Neural progenitor cell (in vitro differentiated cells): ENCODE measurements at regions not wholly inside any gene's neighbourhood (a gene's known extent, or its start where the extent isn't known, plus 50 kb on each side); places are given as distances from the start of the nearest gene placed in this dataset. TPM values are rescaled to one million over a fixed set of nuclear protein-coding genes. Genes with fewer than 3 reads are reported as not detected.
A peak's percentile ranks its signal among the peaks of the same experiment; 100 is the strongest.

ENCODE experiments used
- DNase-seq: peaks from one replicate; pipeline ENCODE4 v3.0.0-alpha.2; 2016; ENCODE audit warnings: low spot score
- H2AFZ ChIP-seq: fragments of 200-600 bp; sonication (generic); replicated peaks from 2 replicates; pipeline ENCODE4 v1.6.1; 2016; ENCODE audit warnings: antibody characterized with exemption
- H3F3A ChIP-seq: fragments of 200-600 bp; sonication (generic); 2 replicates; pipeline ENCODE4 v1.6.1; 2016; ENCODE audit warnings: antibody characterized with exemption, low read depth
- H3K27ac ChIP-seq: fragments of 200-600 bp; sonication (generic); 2 replicates; pipeline ENCODE4 v1.5.1; 2016; ENCODE audit warnings: mild to moderate bottlenecking
- H3K27me3 ChIP-seq: fragments of 200-600 bp; sonication (generic); 2 replicates; pipeline ENCODE4 v1.6.1; 2016; ENCODE audit warnings: mild to moderate bottlenecking, moderate library complexity
- H3K36me3 ChIP-seq: fragments of 200-600 bp; sonication (generic); 2 replicates; pipeline ENCODE4 v1.5.1; 2016
- H3K4me1 ChIP-seq: fragments of 200-600 bp; sonication (generic); 2 replicates; pipeline ENCODE4 v1.6.1; 2016; ENCODE audit warnings: mixed run types
- H3K4me2 ChIP-seq: fragments of 200-600 bp; sonication (generic); 2 replicates; pipeline ENCODE4 v1.6.1; 2016
- H3K4me3 ChIP-seq: fragments of 200-600 bp; sonication (generic); 2 replicates; pipeline ENCODE4 v1.5.1; 2016
- H3K79me2 ChIP-seq: fragments of 200-600 bp; sonication (generic); 2 replicates; pipeline ENCODE4 v1.6.1; 2016; ENCODE audit warnings: low read depth
- H3K9ac ChIP-seq: fragments of 200-600 bp; sonication (generic); 2 replicates; pipeline ENCODE4 v1.6.1; 2016
- H3K9me3 ChIP-seq: fragments of 200-600 bp; sonication (generic); 2 replicates; pipeline ENCODE4 v1.5.1; 2016; ENCODE audit warnings: low read depth
- H4K20me1 ChIP-seq: fragments of 200-600 bp; sonication (generic); 2 replicates; pipeline ENCODE4 v1.6.1; 2016; ENCODE audit warnings: low read depth
- H3K27ac Mint-ChIP-seq: 3 replicates; pipeline ENCODE4 v1.8.0; 2021; ENCODE audit warnings: mixed read lengths
- H3K27me3 Mint-ChIP-seq: 2 replicates; pipeline ENCODE4 v1.8.0; 2022; ENCODE audit warnings: low read depth, mild to moderate bottlenecking, inconsistent platforms, moderate library complexity, mixed read lengths; ENCODE audit not compliant: insufficient read depth
- H3K36me3 Mint-ChIP-seq: 3 replicates; pipeline ENCODE4 v1.8.0; 2021; ENCODE audit warnings: mixed read lengths
- H3K4me1 Mint-ChIP-seq: 3 replicates; pipeline ENCODE4 v1.8.0; 2021; ENCODE audit warnings: mixed read lengths
- H3K4me3 Mint-ChIP-seq: 3 replicates; pipeline ENCODE4 v1.8.0; 2021; ENCODE audit warnings: mild to moderate bottlenecking, moderate library complexity, mixed read lengths
- H3K9me3 Mint-ChIP-seq: 3 replicates; pipeline ENCODE4 v1.8.0; 2020; ENCODE audit warnings: mixed read lengths
- CTCF ChIP-seq: fragments of 200-600 bp; sonication (generic); IDR thresholded peaks from 2 replicates; pipeline ENCODE4 v1.5.1; 2017; ENCODE audit warnings: antibody characterized with exemption, mild to moderate bottlenecking
- EZH2 ChIP-seq: fragments of 200-600 bp; sonication (generic); IDR thresholded peaks from 2 replicates; pipeline ENCODE4 v1.6.1; 2017; ENCODE audit warnings: antibody characterized with exemption, mild to moderate bottlenecking, moderate library complexity
- EZH2phosphoT487 ChIP-seq: fragments of 200-600 bp; sonication (generic); IDR thresholded peaks from 2 replicates; pipeline ENCODE4 v1.6.1; 2017; ENCODE audit warnings: antibody characterized with exemption
- small RNA-seq: library from RNA; depleted of rRNA; stranded (forward); fragments of <200 nt; gene quantifications from one replicate; pipeline ENCODE3, GENCODE V24; 2015

- no peak for DNase-seq
- Mint-ChIP-seq H3K27me3 (no peaks in the 10 kb centered on the region), H3K36me3 (no peaks in the 10 kb centered on the region), H3K4me1 (peaks cover 9% of the 10 kb centered on the region), H3K27ac (no peak overlapping the region), H3K4me3 (no peak overlapping the region), H3K9me3 (peaks cover 20% of the 10 kb centered on the region)
- Histone ChIP-seq H2AFZ (no peak overlapping the region), H4K20me1 (no peaks in the 10 kb centered on the region), H3K27ac (no peak overlapping the region), H3F3A (no peaks in the 10 kb centered on the region), H3K27me3 (no peaks in the 10 kb centered on the region), H3K4me2 (no peak overlapping the region), H3K36me3 (no peaks in the 10 kb centered on the region), H3K4me3 (no peak overlapping the region), H3K9ac (no peak overlapping the region), H3K79me2 (no peaks in the 10 kb centered on the region), H3K4me1 (no peaks in the 10 kb centered on the region), H3K9me3 (no peaks in the 10 kb centered on the region)
- TF ChIP-seq EZH2 (no peak), EZH2phosphoT487 (no peak), CTCF (no peak)
Observed at GRCh38 chr6:22231050-22231449, 65.8 kb downstream of the PRL start.

- no peaks in the 10 kb centered on the region for H3K4me1 ChIP-seq
- Mint-ChIP-seq H3K9me3 (peaks cover 24% of the 10 kb centered on the region), H3K27ac (no peak overlapping the region), H3K4me3 (no peak overlapping the region), H3K36me3 (no peaks in the 10 kb centered on the region), H3K4me1 (peaks cover 9% of the 10 kb centered on the region), H3K27me3 (no peaks in the 10 kb centered on the region)
- H3F3A ChIP-seq = no peaks in the 10 kb centered on the region
- no peak overlapping the region for H3K9ac ChIP-seq
- H3K4me3 ChIP-seq = no peak overlapping the region
- no peaks in the 10 kb centered on the region for H4K20me1 ChIP-seq
- H3K4me2 ChIP-seq = no peak overlapping the region
- H3K79me2 ChIP-seq = no peaks in the 10 kb centered on the region
- no peaks in the 10 kb centered on the region for H3K27me3 ChIP-seq
- no peaks in the 10 kb centered on the region for H3K9me3 ChIP-seq
- no peaks in the 10 kb centered on the region for H3K36me3 ChIP-seq
- no peak for TF ChIP-seq CTCF
- no peak for TF ChIP-seq EZH2phosphoT487
- no peak for TF ChIP-seq EZH2
- no peak for DNase-seq
- H3K27ac ChIP-seq = no peak overlapping the region
- H2AFZ ChIP-seq = no peak overlapping the region
Observed at GRCh38 chr6:22231616-22232015, 65.2 kb downstream of the PRL start.

- H3K4me1 Mint-ChIP-seq = peaks cover 3% of the 10 kb centered on the region
- no peak for DNase-seq
- no peaks in the 10 kb centered on the region for H3K36me3 ChIP-seq
- H3K4me3 ChIP-seq = no peak overlapping the region
- H3K9ac ChIP-seq = no peak overlapping the region
- no peak overlapping the region for H3K4me2 ChIP-seq
- peaks cover 35% of the 10 kb centered on the region for H3K9me3 Mint-ChIP-seq
- H3K4me1 ChIP-seq = no peaks in the 10 kb centered on the region
- no peak overlapping the region for H3K27ac ChIP-seq
- no peaks in the 10 kb centered on the region for H4K20me1 ChIP-seq
- TF ChIP-seq EZH2 (no peak), CTCF (no peak), EZH2phosphoT487 (no peak)
- no peaks in the 10 kb centered on the region for H3K9me3 ChIP-seq
- H3K79me2 ChIP-seq = no peaks in the 10 kb centered on the region
- H3K27ac Mint-ChIP-seq = peak overlapping the region; percentile 7
- no peak overlapping the region for H2AFZ ChIP-seq
- H3K27me3 ChIP-seq = no peaks in the 10 kb centered on the region
- no peaks in the 10 kb centered on the region for H3K36me3 Mint-ChIP-seq
- no peaks in the 10 kb centered on the region for H3K27me3 Mint-ChIP-seq
- H3K4me3 Mint-ChIP-seq = no peak overlapping the region
- H3F3A ChIP-seq = no peaks in the 10 kb centered on the region
Observed at GRCh38 chr6:22236626-22237414, 60.0 kb downstream of the PRL start.

Small RNAs in the stretch of these regions (small RNA-seq; reads per million reads assigned to genes)
- not detected for gene AL136313.1
